ENCODE measurements at regions not wholly inside any gene's neighbourhood (a gene's known extent, or its start where the extent isn't known, plus 50 kb on each side); places are given as distances from the start of the nearest gene placed in this dataset.

DNA sequence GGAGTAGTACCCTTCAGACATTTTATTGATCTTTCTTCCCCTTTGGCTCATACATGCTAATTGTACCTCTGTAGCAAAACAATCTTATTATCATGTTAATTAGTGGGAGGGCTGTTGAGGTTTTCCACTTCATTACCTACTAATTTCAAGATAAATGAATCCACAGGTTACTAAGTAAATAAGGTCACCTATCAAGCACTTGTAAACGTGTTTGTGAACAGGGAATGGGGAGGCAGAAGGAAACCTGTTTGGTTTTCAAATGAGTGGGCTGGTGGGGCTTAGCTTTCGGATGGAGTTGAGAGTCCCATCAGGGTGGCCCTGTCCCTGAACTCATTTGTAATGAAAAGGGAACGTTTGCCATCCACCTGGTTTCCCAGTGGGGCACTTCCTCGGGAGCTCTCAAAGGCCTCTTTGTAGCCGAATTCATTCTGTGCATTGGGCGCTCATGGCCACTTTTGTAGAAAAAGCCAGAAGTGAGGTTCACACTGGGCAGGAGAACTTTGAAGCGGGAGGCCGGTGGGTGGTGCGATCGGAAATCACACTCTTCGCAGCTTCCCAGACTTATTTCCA is 419.8 kb upstream of the NR2F2 start:
- H3K36me3 Mint-ChIP-seq (ENCODE audit: low read depth) = no peaks in the 10 kb centered on the region
- no peaks in the 10 kb centered on the region for H3K4me1 Mint-ChIP-seq (ENCODE audit: low read depth)
- no peak overlapping the region for H3K27ac Mint-ChIP-seq
- no peak for DNase-seq
- H3K9me3 Mint-ChIP-seq = no peaks in the 10 kb centered on the region
- H3K4me3 Mint-ChIP-seq = no peak overlapping the region
- no peaks in the 10 kb centered on the region for H3K27me3 Mint-ChIP-seq

DNA sequence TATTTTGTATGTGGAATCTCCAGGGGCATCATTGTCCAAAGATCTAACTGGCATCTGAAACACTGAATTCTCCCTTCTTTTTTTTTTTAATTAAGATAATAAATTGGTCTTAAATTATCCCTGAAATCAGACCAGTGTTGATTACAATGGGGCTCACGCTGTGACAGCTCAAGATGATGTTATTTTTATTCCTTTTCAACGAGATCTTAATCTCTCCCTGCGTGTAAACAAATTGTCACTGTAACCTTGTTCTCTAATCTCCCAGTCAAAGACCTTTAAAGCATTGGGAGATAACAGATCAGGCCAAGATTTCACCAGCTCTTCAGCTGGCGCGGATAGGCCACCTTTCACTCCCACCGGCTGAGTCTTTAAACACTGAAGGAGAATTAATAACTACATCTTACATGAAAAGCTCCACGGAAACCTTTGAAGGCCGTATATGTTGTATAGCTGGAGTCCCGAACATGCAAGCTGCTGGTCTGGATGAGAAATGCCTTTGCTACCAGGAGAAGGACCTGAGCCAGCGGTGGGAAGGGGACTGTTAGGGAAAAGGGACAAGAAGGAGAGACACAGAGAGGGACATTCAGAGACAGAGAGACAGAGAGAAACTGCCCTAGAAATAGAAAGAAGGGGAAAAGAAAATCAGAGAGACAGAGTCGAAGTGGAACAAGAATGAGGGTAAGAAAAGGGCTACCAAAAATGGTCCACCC is 418.8 kb upstream of the NR2F2 start:
- Mint-ChIP-seq H3K27me3 (no peaks in the 10 kb centered on the region), H3K4me3 (no peak overlapping the region), H3K4me1 (ENCODE audit: low read depth) (no peaks in the 10 kb centered on the region), H3K9me3 (no peaks in the 10 kb centered on the region), H3K27ac (no peak overlapping the region), H3K36me3 (ENCODE audit: low read depth) (no peaks in the 10 kb centered on the region)
- DNase-seq = no peak

DNA sequence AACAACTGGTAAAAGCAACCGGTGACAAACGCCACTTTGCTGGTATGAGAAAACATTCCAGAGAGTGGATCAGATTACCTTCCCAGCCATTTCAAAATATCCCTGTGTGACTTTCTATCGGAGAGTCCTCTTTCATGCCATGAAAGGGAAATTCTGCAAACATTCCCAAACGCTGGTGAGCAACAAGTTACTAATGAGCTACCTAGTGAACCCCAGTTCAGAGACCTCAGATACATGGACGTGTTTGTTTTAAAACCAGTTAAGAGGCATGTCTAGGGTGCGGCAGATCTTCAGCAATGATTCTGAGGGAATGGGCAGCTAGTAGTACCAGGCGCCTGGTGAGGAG is 418.2 kb upstream of the NR2F2 start:
- H3K4me3 Mint-ChIP-seq = no peak overlapping the region
- no peaks in the 10 kb centered on the region for H3K9me3 Mint-ChIP-seq
- H3K27ac Mint-ChIP-seq = no peak overlapping the region
- H3K36me3 Mint-ChIP-seq (ENCODE audit: low read depth) = no peaks in the 10 kb centered on the region
- no peaks in the 10 kb centered on the region for H3K27me3 Mint-ChIP-seq
- H3K4me1 Mint-ChIP-seq (ENCODE audit: low read depth) = no peaks in the 10 kb centered on the region
- DNase-seq = no peak

DNA sequence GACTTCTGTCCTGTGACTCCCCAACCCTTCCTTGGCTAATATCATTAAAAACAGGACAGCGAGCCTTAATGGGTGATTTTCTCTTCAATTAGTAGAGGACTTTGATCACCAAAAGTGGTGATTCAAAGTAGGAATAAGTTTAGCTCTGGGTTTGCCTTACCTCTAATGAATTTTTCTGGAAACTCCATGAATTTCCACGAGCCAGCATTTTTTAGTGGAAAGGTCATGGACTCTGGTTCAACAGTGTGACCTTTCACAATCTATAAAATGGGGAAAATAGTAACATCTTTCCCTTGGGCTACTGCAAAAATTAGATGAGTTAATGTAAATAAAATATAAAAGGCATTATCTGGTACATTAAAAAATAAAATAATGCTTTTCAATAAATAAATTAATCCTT is 417.8 kb upstream of the NR2F2 start:
- Mint-ChIP-seq H3K9me3 (no peaks in the 10 kb centered on the region), H3K4me3 (no peak overlapping the region), H3K27me3 (no peaks in the 10 kb centered on the region), H3K4me1 (ENCODE audit: low read depth) (no peaks in the 10 kb centered on the region), H3K36me3 (ENCODE audit: low read depth) (no peaks in the 10 kb centered on the region), H3K27ac (no peak overlapping the region)
- no peak for DNase-seq

DNA sequence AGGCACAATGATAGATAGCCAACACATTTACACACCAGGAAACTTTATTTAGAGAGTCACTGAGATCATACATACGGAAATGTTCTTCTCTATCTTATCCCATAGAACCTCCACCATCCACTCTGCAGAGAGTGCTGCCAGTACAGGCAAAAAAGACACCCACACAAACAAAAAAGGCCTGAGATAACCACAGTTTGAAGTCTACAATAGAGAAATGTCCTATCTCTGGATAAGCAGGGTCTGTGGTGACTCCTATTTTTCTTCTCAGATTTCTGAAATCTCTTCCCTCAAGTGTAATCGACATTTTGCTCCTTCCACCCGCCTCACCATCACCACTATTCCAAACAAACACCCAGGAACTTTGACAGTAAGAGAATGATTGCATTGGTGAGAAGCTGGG is 413.9 kb upstream of the NR2F2 start:
- no peak for DNase-seq
- Mint-ChIP-seq H3K4me3 (no peak overlapping the region), H3K27me3 (no peaks in the 10 kb centered on the region), H3K36me3 (ENCODE audit: low read depth) (no peaks in the 10 kb centered on the region), H3K9me3 (no peaks in the 10 kb centered on the region), H3K27ac (no peak overlapping the region), H3K4me1 (ENCODE audit: low read depth) (no peaks in the 10 kb centered on the region)

DNA sequence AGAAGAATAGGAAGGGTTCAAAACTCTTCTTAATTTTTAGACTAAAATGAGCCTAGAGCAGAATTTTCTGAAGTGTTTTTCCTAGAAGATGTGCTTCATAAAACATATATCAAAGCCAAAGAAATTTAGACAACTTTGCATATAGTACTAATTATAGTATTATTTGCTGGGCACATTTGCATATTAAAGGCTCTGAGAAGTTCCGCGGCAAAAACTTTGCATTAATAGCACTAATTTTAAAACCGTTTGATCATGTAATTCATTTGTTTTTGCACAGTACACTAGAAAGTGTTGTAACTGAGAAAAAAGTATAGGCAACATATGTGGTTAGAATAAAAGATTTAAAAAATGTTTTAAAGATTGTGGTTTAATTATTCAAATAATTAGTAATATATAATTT is 412.0 kb upstream of the NR2F2 start:
- no peak for DNase-seq
- Mint-ChIP-seq H3K36me3 (ENCODE audit: low read depth) (no peaks in the 10 kb centered on the region), H3K27me3 (no peaks in the 10 kb centered on the region), H3K4me1 (ENCODE audit: low read depth) (no peaks in the 10 kb centered on the region), H3K4me3 (no peak overlapping the region), H3K9me3 (no peaks in the 10 kb centered on the region), H3K27ac (no peak overlapping the region)

DNA sequence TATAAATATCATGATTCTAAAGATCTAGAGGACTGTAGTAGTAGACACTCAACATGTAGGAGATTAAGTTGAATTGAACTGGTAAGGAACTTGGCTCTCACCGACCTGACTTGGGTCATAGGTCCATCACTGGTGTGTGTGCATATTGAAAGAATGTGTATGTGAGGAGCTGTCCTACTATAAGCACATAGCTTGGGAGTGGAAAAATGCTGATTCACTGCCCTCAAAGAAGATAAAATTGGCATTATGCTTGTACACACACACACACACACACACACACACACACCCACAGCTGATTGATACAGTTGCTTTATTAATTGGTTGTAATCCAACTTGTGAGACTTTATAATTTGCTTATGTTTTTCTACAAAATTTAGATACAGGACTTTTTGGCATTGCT is 411.0 kb upstream of the NR2F2 start:
- no peak for DNase-seq
- Mint-ChIP-seq H3K9me3 (no peaks in the 10 kb centered on the region), H3K27me3 (no peaks in the 10 kb centered on the region), H3K36me3 (ENCODE audit: low read depth) (no peaks in the 10 kb centered on the region), H3K4me1 (ENCODE audit: low read depth) (no peaks in the 10 kb centered on the region), H3K4me3 (no peak overlapping the region), H3K27ac (no peak overlapping the region)

DNA sequence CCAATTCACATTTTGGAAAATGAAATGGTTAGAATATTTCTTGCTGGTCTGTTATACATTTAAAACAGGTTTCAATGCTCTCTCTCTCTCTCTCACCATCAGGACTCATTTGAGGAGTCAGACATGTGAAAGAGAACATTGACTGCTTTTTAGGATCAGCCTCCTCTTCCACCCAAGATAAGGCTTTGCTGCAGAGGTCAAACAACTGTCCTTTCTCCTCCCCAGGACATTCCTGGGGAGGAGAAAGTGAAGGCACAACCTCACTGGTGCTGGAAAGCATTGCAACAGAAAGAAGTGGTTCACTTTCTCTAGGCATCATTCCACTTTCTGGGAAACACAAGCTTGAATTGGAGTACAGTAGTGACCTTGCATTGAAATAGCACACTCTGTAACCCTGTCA is 409.1 kb upstream of the NR2F2 start:
- Mint-ChIP-seq H3K27me3 (no peaks in the 10 kb centered on the region), H3K4me3 (no peak overlapping the region), H3K36me3 (ENCODE audit: low read depth) (no peaks in the 10 kb centered on the region), H3K9me3 (no peaks in the 10 kb centered on the region), H3K27ac (no peak overlapping the region), H3K4me1 (ENCODE audit: low read depth) (no peaks in the 10 kb centered on the region)
- no peak for DNase-seq

DNA sequence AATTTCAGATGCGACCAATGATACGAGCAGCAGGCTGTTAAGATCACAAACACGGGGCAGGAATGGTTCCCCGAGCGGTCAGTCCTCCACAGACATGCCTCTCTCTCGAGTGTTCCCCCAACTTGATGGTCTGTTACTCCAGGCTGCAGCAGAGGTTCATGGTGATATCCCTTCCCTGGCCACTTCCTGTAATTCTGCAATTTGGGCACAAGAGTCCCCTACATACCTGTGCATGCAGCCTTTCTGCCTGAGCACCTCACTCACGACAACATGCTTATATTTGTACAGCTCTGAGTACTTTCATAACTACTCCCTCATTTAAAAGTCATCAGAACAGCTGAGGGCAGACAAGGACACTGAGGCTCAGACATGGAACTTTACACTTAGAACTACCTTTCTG is 408.1 kb upstream of the NR2F2 start:
- Mint-ChIP-seq H3K27ac (no peak overlapping the region), H3K27me3 (no peaks in the 10 kb centered on the region), H3K4me3 (no peak overlapping the region), H3K36me3 (ENCODE audit: low read depth) (no peaks in the 10 kb centered on the region), H3K9me3 (no peaks in the 10 kb centered on the region), H3K4me1 (ENCODE audit: low read depth) (no peaks in the 10 kb centered on the region)
- no peak for DNase-seq

DNA sequence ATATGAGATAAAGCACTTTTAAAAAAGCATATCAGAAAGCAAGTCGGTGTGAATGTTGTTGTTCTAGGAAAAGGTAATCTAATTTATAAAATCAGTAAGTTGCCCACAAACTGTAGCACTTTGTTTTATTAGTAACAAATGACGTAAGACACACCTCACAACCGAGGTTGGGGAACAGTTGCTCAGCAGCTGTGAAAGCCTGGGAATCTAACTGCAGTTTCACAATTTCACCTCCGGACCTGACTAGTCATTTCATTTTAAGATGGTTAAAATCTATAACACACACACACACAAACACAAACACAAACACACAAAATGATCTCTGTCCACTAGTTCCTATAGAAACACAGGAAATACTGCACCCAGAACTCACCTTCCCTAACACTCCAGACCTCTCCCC is 406.7 kb upstream of the NR2F2 start:
- no peaks in the 10 kb centered on the region for H3K9me3 Mint-ChIP-seq
- H3K4me1 Mint-ChIP-seq (ENCODE audit: low read depth) = peaks cover 1% of the 10 kb centered on the region
- H3K27me3 Mint-ChIP-seq = no peaks in the 10 kb centered on the region
- no peak overlapping the region for H3K4me3 Mint-ChIP-seq
- H3K27ac Mint-ChIP-seq = no peak overlapping the region
- DNase-seq = no peak
- H3K36me3 Mint-ChIP-seq (ENCODE audit: low read depth) = no peaks in the 10 kb centered on the region

DNA sequence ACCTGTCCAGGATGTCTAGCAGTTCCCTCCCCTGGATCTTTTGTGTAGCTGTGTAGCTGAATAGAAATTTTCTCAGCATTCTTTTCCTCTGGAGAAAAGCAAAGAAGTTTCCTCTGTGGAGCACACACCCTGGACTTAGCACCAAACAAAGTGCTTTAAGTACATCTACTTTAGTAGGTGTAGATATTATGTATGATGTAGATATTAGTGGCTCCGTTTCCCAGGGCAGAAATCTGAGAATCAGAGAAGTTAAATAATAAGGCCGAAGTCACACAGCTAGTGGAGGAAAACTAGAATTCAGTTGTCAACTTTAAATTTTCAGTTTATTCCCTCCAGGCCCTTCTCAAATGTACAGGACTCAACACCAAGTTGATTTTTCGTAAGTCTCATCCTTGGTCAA is 401.7 kb upstream of the NR2F2 start:
- Mint-ChIP-seq H3K4me3 (no peak overlapping the region), H3K27ac (no peak overlapping the region), H3K4me1 (ENCODE audit: low read depth) (peaks cover 9% of the 10 kb centered on the region), H3K9me3 (no peaks in the 10 kb centered on the region), H3K36me3 (ENCODE audit: low read depth) (no peaks in the 10 kb centered on the region), H3K27me3 (no peaks in the 10 kb centered on the region)
- no peak for DNase-seq

DNA sequence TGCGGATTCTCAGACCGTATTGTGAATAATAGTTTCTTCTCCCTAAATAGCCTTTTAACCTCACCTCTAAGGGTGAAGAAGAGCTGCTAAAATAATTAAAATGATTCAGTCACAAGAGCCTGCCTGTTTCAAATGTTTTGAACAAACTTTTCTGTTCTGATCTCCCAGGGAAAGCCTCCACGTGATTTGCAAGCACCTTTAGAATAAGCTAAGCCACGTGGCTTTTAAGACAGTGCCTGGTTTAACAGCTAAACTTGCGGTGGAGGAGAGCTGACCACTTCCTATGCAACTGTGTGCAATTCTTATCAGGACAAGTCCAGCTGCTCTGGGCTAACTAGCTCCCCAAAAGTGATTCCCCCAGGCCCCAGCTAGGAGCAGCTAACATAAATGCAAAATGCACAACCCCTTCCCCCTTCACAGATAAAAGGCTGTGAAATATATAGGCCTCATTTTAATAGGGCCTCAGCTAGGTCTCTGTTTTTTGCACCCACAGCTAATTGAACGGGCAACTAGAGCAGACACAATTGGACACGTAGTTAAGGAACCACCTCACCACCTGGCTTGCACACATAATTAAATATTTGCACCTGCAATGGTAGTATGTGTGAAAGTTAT is 401.2 kb upstream of the NR2F2 start:
- no peak overlapping the region for H3K4me3 Mint-ChIP-seq
- no peaks in the 10 kb centered on the region for H3K9me3 Mint-ChIP-seq
- H3K27ac Mint-ChIP-seq = no peak overlapping the region
- no peaks in the 10 kb centered on the region for H3K27me3 Mint-ChIP-seq
- no peaks in the 10 kb centered on the region for H3K36me3 Mint-ChIP-seq (ENCODE audit: low read depth)
- H3K4me1 Mint-ChIP-seq (ENCODE audit: low read depth) = peaks cover 9% of the 10 kb centered on the region
- no peak for DNase-seq

DNA sequence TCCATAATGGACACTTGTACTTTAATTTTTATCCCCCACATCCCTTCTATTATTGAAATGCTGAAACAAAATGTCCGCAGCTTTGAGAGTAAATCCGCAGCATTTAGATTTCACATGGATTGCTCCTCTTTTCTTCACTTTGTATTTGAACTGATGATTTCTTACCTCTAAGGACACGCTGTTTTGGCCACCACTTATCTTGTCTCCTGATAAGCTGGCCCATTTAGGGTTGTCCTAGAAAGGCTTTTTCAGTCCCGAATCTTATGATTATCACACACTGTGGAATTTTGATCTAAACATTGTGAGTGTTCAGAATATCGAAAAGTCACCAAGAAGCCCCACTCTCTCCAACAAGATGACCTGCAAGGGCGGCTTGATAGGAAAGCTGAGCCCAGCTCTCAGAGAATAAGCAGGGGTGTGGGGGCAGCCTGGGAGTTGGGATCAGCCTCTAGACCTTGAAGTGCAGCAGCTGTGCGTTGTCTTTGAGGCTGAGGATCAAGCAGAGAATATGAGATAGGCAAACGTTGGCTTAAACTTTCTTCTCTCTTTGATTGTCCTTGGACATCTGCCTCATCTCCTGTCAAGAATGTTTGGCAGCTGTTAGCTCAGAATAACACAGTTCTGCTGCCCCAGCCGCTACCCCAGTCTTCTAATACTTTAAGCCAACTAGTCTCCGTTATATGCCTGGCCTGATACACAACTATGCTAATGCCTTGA is 399.7 kb upstream of the NR2F2 start:
- H3K4me3 Mint-ChIP-seq = no peak overlapping the region
- no peak for DNase-seq
- H3K27me3 Mint-ChIP-seq = no peaks in the 10 kb centered on the region
- no peak overlapping the region for H3K27ac Mint-ChIP-seq
- no peaks in the 10 kb centered on the region for H3K9me3 Mint-ChIP-seq
- H3K36me3 Mint-ChIP-seq (ENCODE audit: low read depth) = no peaks in the 10 kb centered on the region
- H3K4me1 Mint-ChIP-seq (ENCODE audit: low read depth) = peaks cover 9% of the 10 kb centered on the region

DNA sequence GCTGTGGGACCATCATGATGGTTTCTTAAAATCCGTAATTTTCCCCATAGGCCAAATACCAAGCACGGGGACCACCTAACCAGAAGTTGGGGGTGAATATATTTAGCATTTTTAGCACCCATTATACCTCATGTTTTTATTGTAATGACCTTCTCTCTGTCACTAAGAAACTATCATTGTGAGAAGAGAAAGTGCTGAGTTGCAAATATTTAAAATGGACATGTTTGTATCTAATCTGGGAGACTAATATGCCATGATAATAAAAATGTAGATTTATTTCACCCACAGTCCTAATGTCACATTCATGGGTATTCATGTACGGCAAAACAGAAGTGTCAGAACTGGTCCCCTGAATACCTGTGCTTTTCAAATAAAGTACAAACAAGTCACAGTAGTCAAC is 398.9 kb upstream of the NR2F2 start:
- no peaks in the 10 kb centered on the region for H3K9me3 Mint-ChIP-seq
- H3K36me3 Mint-ChIP-seq (ENCODE audit: low read depth) = no peaks in the 10 kb centered on the region
- H3K27me3 Mint-ChIP-seq = no peaks in the 10 kb centered on the region
- no peak overlapping the region for H3K27ac Mint-ChIP-seq
- DNase-seq = no peak
- peaks cover 9% of the 10 kb centered on the region for H3K4me1 Mint-ChIP-seq (ENCODE audit: low read depth)
- no peak overlapping the region for H3K4me3 Mint-ChIP-seq

DNA sequence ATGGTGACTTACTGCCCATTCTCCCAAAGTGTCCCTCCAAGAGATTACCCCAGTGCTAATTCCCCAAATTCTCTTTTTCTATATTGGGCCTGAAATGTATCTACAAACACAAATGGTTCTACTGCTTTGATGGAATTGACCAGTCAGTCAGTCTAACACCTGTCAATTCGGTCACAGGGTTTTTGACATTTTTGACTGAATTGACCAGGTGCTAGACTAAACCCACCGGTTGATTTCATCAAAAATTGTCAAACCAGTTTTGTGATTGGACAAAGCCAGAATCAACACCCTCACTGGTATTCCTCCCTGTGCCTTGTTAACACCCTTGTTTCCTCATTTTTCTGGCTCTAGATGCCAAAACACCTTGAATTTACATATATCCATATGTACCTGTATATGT is 398.4 kb upstream of the NR2F2 start:
- H3K4me3 Mint-ChIP-seq = no peak overlapping the region
- no peak for DNase-seq
- H3K27ac Mint-ChIP-seq = no peak overlapping the region
- peaks cover 9% of the 10 kb centered on the region for H3K4me1 Mint-ChIP-seq (ENCODE audit: low read depth)
- no peaks in the 10 kb centered on the region for H3K9me3 Mint-ChIP-seq
- H3K36me3 Mint-ChIP-seq (ENCODE audit: low read depth) = no peaks in the 10 kb centered on the region
- H3K27me3 Mint-ChIP-seq = no peaks in the 10 kb centered on the region
